ENCODE measurements at regions not wholly inside any gene's neighbourhood (a gene's known extent, or its start where the extent isn't known, plus 50 kb on each side); places are given as distances from the start of the nearest gene placed in this dataset.

DNA sequence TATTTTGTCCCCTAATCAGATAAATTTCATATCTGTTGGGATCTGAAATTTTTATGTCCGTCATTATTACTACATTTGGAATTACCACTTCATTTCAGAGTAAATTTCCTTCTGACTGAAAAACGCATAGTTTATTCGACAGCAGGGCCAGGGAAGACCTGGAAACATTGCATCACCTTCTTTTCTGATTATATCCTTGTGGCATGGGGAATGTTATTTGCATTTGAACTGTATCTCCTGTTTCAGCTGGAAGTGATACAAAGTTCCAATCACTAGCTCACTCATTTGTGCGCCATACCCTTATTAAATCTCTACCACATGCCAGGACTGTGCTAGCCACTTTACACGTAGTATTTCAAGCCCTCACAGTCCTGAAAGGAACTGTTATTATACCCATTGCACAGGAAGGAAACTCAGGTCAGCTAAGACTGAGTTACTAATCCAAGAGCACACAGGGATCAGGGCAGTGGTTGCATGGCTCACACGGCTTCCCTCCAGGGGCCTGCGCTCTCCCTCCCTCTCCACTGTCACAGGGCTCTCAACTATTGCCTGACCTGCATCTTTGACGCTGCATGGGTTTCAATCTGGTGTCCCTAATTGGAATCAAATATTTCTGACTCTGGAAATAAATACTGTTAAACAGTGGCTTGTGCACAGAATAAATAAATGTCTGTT is 84.4 kb upstream of the NANOS1 start:
- peaks cover 4 to 32% of the 10 kb centered on the region in 2 experiments; a peak in 3 of 4 replicates for H3K4me1 ChIP-seq (ENCODE audit: control insufficient read depth in 1 of 2, insufficient read depth in 2 of 2, low read length in 2 of 2)
- no peaks in the 10 kb centered on the region for H3K9me3 ChIP-seq (ENCODE audit: control insufficient read depth in 1 of 2, insufficient read depth in 1 of 2, low read depth in 1 of 2, low read length in 2 of 2)
- BruUV-seq (replicated peaks) = no TSS peak
- ChIA-PET CTCF (no interaction called here), RAD21 (ENCODE audit: low non-redundant PET in 1 of 2, low total read pairs in 2 of 2, uncharacterized antibody in 2 of 2, unreplicated experiment in 2 of 2) (no interaction called here), POLR2A (no interaction called here)
- H2AFZ ChIP-seq (ENCODE audit: low read depth, low read length, poor library complexity, severe bottlenecking) = no peak overlapping the region
- ATAC-seq (no peak), DNase-seq (ENCODE audit: low read depth, low spot score) (no peak)
- H3K27ac ChIP-seq (ENCODE audit: low read depth, low read length) = no peak overlapping the region
- no peak overlapping the region for H3K4me2 ChIP-seq (ENCODE audit: low read length)
- no peaks in the 10 kb centered on the region for H3K9me2 ChIP-seq (ENCODE audit: insufficient read depth)
- no peak overlapping the region for H3K4me3 ChIP-seq (replicated peaks in 1 of 2; ENCODE audit: low read depth in 1 of 2, low read length in 2 of 2)
- H3K36me3 ChIP-seq (ENCODE audit: control insufficient read depth in 1 of 2, insufficient read depth in 2 of 2, low read length in 2 of 2) = no peaks in the 10 kb centered on the region
- H3K27me3 ChIP-seq (ENCODE audit: insufficient read depth, low read length) = no peaks in the 10 kb centered on the region
- no peak overlapping the region for H3K9ac ChIP-seq (ENCODE audit: low read length)
- intact Hi-C loops (cut with micrococcal nuclease) = no loop called here
- H3K79me2 ChIP-seq (ENCODE audit: insufficient read depth, low read length) = no peaks in the 10 kb centered on the region
- H4K20me1 ChIP-seq (ENCODE audit: insufficient read depth) = no peaks in the 10 kb centered on the region
- TF ChIP-seq CBX3 (IDR thresholded peaks at IDR 0.05; ENCODE audit: low read depth) (no peak), EZH2phosphoT487 (IDR thresholded peaks at IDR 0.05; ENCODE audit: borderline replicate concordance) (no peak), SIN3A (IDR thresholded peaks at IDR 0.05; ENCODE audit: low read depth) (no peak), FOSL1 (IDR thresholded peaks at IDR 0.05; ENCODE audit: low read depth) (no peak)

DNA sequence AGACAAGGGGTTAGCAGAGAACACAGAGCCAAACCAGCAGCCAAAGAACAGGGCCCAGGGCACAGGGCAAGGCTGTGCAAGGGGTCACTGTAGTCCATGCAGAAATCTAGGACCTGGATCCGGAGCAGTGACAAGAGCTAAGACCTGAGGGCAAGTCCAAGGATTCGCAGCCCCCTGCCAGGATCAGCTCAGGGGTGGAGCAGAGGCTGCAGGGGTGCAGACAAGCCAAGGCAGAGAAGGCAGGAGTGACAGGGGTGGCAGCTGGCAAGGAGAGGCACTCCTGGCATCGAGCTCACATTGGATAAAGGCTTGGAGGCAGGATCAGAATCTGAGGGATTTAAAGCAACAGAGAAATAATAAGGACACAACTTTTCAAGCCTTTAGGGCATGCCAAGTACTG is 80.7 kb upstream of the NANOS1 start:
- ChIA-PET POLR2A (no interaction called here), RAD21 (ENCODE audit: low non-redundant PET in 1 of 2, low total read pairs in 2 of 2, uncharacterized antibody in 2 of 2, unreplicated experiment in 2 of 2) (interaction anchor here (0.6 kb wide), 2 partner anchors 35 to 42 kb away, joined by 3 read pairs; no protein-coding TSS in a partner anchor), CTCF (no interaction called here)
- Histone ChIP-seq H4K20me1 (ENCODE audit: insufficient read depth) (no peaks in the 10 kb centered on the region), H3K9ac (ENCODE audit: low read length) (no peak overlapping the region), H3K4me1 (ENCODE audit: control insufficient read depth in 1 of 2, insufficient read depth in 2 of 2, low read length in 2 of 2) (peaks cover 4 to 38% of the 10 kb centered on the region in 2 experiments; a peak in 3 of 4 replicates), H3K4me2 (ENCODE audit: low read length) (no peak overlapping the region), H2AFZ (ENCODE audit: low read depth, low read length, poor library complexity, severe bottlenecking) (no peak overlapping the region), H3K36me3 (ENCODE audit: control insufficient read depth in 1 of 2, insufficient read depth in 2 of 2, low read length in 2 of 2) (no peaks in the 10 kb centered on the region), H3K27me3 (ENCODE audit: insufficient read depth, low read length) (no peaks in the 10 kb centered on the region), H3K79me2 (ENCODE audit: insufficient read depth, low read length) (no peaks in the 10 kb centered on the region), H3K4me3 (replicated peaks in 1 of 2; ENCODE audit: low read depth in 1 of 2, low read length in 2 of 2) (no peak overlapping the region), H3K27ac (ENCODE audit: low read depth, low read length) (no peak overlapping the region), H3K9me2 (ENCODE audit: insufficient read depth) (no peaks in the 10 kb centered on the region), H3K9me3 (ENCODE audit: control insufficient read depth in 1 of 2, insufficient read depth in 1 of 2, low read depth in 1 of 2, low read length in 2 of 2) (no peaks in the 10 kb centered on the region)
- DNase-seq (ENCODE audit: low read depth, low spot score) (no peak), ATAC-seq (peak; percentile 10)
- BruUV-seq (replicated peaks) = no TSS peak
- intact Hi-C loops (cut with micrococcal nuclease) = no loop called here
- TF ChIP-seq ZNF274 (IDR thresholded peaks at IDR 0.05; ENCODE audit: low read depth, low read length) = no peak
- no peak for TF ChIP-seq FOSL1 (IDR thresholded peaks at IDR 0.05; ENCODE audit: low read depth)
- no peak for TF ChIP-seq SP1 (IDR thresholded peaks at IDR 0.05; ENCODE audit: low read depth)
- TF ChIP-seq EZH2phosphoT487 (IDR thresholded peaks at IDR 0.05; ENCODE audit: borderline replicate concordance) = no peak
- no peak for TF ChIP-seq ZFX (IDR thresholded peaks at IDR 0.05)
- no peak for TF ChIP-seq POLR2AphosphoS5 (IDR thresholded peaks at IDR 0.05; ENCODE audit: low read depth, low read length)
- TF ChIP-seq REST (IDR thresholded peaks at IDR 0.05; ENCODE audit: low read depth) = no peak
- TF ChIP-seq ELF1 (IDR thresholded peaks at IDR 0.05; ENCODE audit: borderline replicate concordance, low read depth) = no peak
- TF ChIP-seq, protein P1, sequence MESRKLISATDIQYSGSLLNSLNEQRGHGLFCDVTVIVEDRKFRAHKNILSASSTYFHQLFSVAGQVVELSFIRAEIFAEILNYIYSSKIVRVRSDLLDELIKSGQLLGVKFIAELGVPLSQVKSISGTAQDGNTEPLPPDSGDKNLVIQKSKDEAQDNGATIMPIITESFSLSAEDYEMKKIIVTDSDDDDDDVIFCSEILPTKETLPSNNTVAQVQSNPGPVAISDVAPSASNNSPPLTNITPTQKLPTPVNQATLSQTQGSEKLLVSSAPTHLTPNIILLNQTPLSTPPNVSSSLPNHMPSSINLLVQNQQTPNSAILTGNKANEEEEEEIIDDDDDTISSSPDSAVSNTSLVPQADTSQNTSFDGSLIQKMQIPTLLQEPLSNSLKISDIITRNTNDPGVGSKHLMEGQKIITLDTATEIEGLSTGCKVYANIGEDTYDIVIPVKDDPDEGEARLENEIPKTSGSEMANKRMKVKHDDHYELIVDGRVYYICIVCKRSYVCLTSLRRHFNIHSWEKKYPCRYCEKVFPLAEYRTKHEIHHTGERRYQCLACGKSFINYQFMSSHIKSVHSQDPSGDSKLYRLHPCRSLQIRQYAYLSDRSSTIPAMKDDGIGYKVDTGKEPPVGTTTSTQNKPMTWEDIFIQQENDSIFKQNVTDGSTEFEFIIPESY (IDR thresholded peaks at IDR 0.05; ENCODE audit: extremely low read depth, insufficient replicate concordance, low read length) = no peak
- TF ChIP-seq EZH2 (IDR thresholded peaks at IDR 0.05) = no peak
- no peak for TF ChIP-seq TCF7L2 (IDR thresholded peaks at IDR 0.05; ENCODE audit: borderline replicate concordance, extremely low read depth, insufficient read depth, insufficient read length)
- TF ChIP-seq SRF (IDR thresholded peaks at IDR 0.05; ENCODE audit: low read depth) = no peak
- TF ChIP-seq ATF3 (IDR thresholded peaks at IDR 0.05) = no peak
- no peak for TF ChIP-seq SIN3A (IDR thresholded peaks at IDR 0.05; ENCODE audit: low read depth)
- TF ChIP-seq CBX3 (IDR thresholded peaks at IDR 0.05; ENCODE audit: low read depth) = no peak

Data from HCT116 (cell line).